Gastroesophageal sphincter (tissue), 4 donors: ENCODE measurements at regions not wholly inside any gene's neighbourhood (a gene's known extent, or its start where the extent isn't known, plus 50 kb on each side); places are given as distances from the start of the nearest gene placed in this dataset.

Experiments used
- ATAC-seq: fragments of 150-250 bp; one replicate; pipeline ENCODE4 v1.9.1; 2016; ENCODE audit warnings: mild to moderate bottlenecking, moderate library complexity
- H3K27ac ChIP-seq, 4 donors: fragments of 200-600 bp; sonication (generic) in 3 of 4; 1 replicate in 3 of 4; 2 replicates in 1 of 4; pipeline ENCODE4 v1.5.1; 2016 to 2019
- H3K27me3 ChIP-seq: fragments of 200-600 bp; sonication (generic); one replicate; pipeline ENCODE4 v1.5.1; 2019
- H3K36me3 ChIP-seq, 2 donors: fragments of 200-600 bp; sonication (generic); one replicate each; pipeline ENCODE4 v1.5.1; 2019; ENCODE audit warnings: control low read depth in 1 of 2
- H3K4me1 ChIP-seq, 3 donors: fragments of 200-600 bp; sonication (generic); 1 replicate in 2 of 3; 2 replicates in 1 of 3; pipeline ENCODE4 v1.5.1; 2016 to 2019; ENCODE audit warnings: control low read depth in 2 of 3
- H3K4me3 ChIP-seq, 2 donors: fragments of 200-600 bp; sonication (generic); one replicate each; pipeline ENCODE4 v1.5.1; 2019; ENCODE audit warnings: mild to moderate bottlenecking in 1 of 2, moderate library complexity in 1 of 2
- H3K9me3 ChIP-seq, 3 donors: fragments of 200-600 bp; sonication (generic); one replicate each; pipeline ENCODE4 v1.5.1; 2017 to 2019; ENCODE audit warnings: control low read depth in 2 of 3
- EP300 ChIP-seq: sonication (generic); formaldehyde crosslinking; IDR thresholded peaks from one replicate; pipeline ENCODE4 v1.6.1; 2017; ENCODE audit warnings: antibody characterized with exemption, mild to moderate bottlenecking
- POLR2A ChIP-seq, 2 donors: fragments of 450-650 bp; IDR thresholded peaks; one replicate each; pipeline ENCODE4 v1.6.1; 2017; ENCODE audit warnings: antibody characterized with exemption in 2 of 2, mild to moderate bottlenecking in 2 of 2, moderate library complexity in 1 of 2
- POLR2AphosphoS5 ChIP-seq: sonication (generic); formaldehyde crosslinking; IDR thresholded peaks from one replicate; pipeline ENCODE4 v1.6.1; 2017; ENCODE audit warnings: antibody characterized with exemption
- WGBS, 2 donors: methylation state at CpG; one replicate each; pipeline ENCODE4 v1.1.5; 2018; ENCODE audit warnings: low coverage in 1 of 2; 5-methylcytosine and 5-hydroxymethylcytosine counted together
- TF ChIP-seq, protein P1 (sequence below), 4 experiments: fragments of 200-600 bp in 2 of 4; fragments of 450-650 bp in 2 of 4; sonication (generic) in 1 of 4; IDR thresholded peaks; one replicate each; pipeline ENCODE4 v1.5.1; 2017 to 2019; ENCODE audit warnings: antibody characterized with exemption in 4 of 4, mild to moderate bottlenecking in 2 of 4, moderate library complexity in 2 of 4

DNA sequence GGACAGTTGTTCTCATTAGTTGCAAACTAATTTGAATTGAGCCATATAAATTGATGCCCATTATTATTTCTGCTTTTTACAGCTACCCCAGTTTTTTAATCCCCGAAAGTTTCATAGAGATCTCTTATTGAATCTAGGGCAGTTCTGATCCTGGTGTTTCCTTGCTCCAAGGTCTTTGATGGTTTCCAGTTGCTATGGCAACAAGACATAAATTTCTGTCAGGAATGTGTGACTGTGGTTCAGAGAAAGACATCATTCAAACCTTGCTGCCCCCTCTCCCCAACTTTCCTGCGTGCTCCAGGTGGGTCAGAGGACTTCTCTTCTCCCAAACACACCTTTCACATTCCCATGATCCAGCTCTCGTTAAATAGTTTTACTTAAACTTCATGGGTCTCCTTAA lies 63.4 kb downstream of the TAF11L14 start:
- TF ChIP-seq POLR2AphosphoS5 (no peak), POLR2A (IDR thresholded peaks at IDR 0.05) (no peak), EP300 (no peak)
- TF ChIP-seq, protein P1, sequence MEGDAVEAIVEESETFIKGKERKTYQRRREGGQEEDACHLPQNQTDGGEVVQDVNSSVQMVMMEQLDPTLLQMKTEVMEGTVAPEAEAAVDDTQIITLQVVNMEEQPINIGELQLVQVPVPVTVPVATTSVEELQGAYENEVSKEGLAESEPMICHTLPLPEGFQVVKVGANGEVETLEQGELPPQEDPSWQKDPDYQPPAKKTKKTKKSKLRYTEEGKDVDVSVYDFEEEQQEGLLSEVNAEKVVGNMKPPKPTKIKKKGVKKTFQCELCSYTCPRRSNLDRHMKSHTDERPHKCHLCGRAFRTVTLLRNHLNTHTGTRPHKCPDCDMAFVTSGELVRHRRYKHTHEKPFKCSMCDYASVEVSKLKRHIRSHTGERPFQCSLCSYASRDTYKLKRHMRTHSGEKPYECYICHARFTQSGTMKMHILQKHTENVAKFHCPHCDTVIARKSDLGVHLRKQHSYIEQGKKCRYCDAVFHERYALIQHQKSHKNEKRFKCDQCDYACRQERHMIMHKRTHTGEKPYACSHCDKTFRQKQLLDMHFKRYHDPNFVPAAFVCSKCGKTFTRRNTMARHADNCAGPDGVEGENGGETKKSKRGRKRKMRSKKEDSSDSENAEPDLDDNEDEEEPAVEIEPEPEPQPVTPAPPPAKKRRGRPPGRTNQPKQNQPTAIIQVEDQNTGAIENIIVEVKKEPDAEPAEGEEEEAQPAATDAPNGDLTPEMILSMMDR (IDR thresholded peaks at IDR 0.05) = no peak
- no peaks in the 10 kb centered on the region for H3K27me3 ChIP-seq
- no peak overlapping the region for H3K27ac ChIP-seq
- no peak for ATAC-seq
- WGBS, 2 donors = 39 to 42% methylated on average over 3 of the region's 3 CpGs
- H3K36me3 ChIP-seq = no peaks in the 10 kb centered on the region
- H3K4me3 ChIP-seq = no peak overlapping the region
- peaks cover 0 to 9% (median 0%) of the 10 kb centered on the region in 3 donors for H3K9me3 ChIP-seq
- H3K4me1 ChIP-seq = no peaks in the 10 kb centered on the region

DNA sequence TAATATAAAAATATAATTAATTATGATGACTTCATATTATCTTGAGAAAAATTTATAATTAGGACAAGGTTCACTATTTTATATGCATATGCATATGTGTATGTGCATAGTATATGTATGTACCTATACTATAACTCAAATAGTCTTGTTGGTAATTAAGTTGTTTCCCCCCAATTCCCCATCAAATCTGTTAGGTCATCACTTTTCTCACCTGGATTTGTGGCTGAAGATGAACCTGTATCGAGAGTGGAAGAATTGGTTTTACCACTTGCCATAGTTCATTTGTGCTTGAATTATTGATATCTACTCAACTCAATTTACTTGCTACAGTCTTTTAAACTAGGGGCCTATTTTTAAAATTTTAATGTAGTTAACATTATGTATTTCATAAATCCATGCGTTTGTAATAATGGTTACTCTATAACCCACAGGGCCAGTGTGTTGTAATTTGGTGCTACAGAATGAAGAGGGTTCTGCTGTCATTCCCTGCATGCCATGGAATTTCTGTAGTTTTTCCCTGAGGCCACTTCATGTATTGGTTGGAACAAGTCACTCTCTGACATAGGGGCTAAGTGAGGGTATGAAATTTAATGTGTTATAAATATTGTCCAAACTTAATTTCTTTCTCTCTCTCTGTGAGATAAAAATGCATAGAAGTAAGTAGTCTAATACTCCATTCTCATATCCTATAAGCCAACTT lies 74.9 kb downstream of the TAF11L14 start:
- 76 to 90% methylated on average over 1 to 2 of the region's 2 CpGs for WGBS, 2 donors
- Histone ChIP-seq H3K4me3 (no peak overlapping the region), H3K27ac (no peak overlapping the region)

DNA sequence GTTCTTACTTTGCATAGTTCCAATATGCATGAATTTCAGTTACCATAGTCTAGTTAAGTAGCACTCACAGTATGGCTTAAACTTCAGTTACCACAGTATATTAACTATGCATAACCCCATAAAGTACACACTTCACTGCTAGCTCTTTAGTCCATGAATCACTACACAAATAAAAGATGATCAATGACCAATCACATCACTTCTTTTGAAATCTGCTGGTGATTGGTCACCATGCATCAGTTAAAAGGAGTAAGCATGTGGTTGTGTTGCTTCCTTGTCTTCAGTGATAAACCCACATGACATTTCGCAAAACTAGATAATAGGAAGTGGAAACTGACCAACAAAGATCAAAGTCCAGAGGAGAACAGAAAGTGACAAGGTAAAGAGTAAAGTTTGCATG lies 79.0 kb downstream of the TAF11L14 start:
- H3K9me3 ChIP-seq = peaks cover 0 to 2% (median 0%) of the 10 kb centered on the region in 3 donors
- WGBS, 2 donors = 91 to 100% methylated on average over 1 of the region's 1 CpG
- ATAC-seq = no peak
- H3K27ac ChIP-seq = no peak overlapping the region
- H3K36me3 ChIP-seq = no peaks in the 10 kb centered on the region
- H3K4me1 ChIP-seq = no peaks in the 10 kb centered on the region
- H3K27me3 ChIP-seq = no peaks in the 10 kb centered on the region
- TF ChIP-seq, protein P1 (IDR thresholded peaks at IDR 0.05) = no peak
- no peak for TF ChIP-seq POLR2AphosphoS5
- TF ChIP-seq POLR2A (IDR thresholded peaks at IDR 0.05) = no peak
- TF ChIP-seq EP300 = no peak
- no peak overlapping the region for H3K4me3 ChIP-seq

More for the DNA sequence above, 74.9 kb downstream of the TAF11L14 start:
- TF ChIP-seq POLR2AphosphoS5 (no peak), EP300 (no peak), POLR2A (IDR thresholded peaks at IDR 0.05) (no peak)
- TF ChIP-seq, protein P1 (IDR thresholded peaks at IDR 0.05) = no peak
- Histone ChIP-seq H3K27me3 (no peaks in the 10 kb centered on the region), H3K4me1 (no peaks in the 10 kb centered on the region), H3K36me3 (no peaks in the 10 kb centered on the region), H3K9me3 (no peaks in the 10 kb centered on the region)
- ATAC-seq = no peak

DNA sequence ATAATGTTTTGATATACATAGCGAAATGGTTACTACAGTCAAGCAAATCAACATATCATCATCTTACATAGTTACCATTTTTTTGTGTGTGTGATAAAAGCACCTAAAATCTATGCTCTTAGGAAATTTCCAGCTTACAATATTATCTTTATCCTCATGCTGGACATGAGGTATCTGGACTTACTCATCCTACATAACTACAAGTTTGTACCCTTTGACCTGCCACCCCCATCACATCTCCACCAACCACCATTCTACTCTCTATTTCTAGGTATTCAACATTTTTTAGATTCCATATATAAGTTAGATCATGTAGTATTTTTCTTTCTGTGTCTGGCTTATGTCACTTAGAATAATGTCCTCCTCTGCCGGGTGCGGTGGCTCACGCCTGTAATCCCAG lies 79.9 kb downstream of the TAF11L14 start:
- Histone ChIP-seq H3K9me3 (peaks cover 0 to 4% (median 0%) of the 10 kb centered on the region in 3 donors), H3K36me3 (no peaks in the 10 kb centered on the region), H3K4me3 (no peak overlapping the region), H3K27ac (no peak overlapping the region), H3K4me1 (no peaks in the 10 kb centered on the region), H3K27me3 (no peaks in the 10 kb centered on the region)
- no peak for ATAC-seq
- TF ChIP-seq EP300 (no peak), POLR2AphosphoS5 (no peak)
- 75 to 88% methylated on average over 1 to 2 of the region's 4 CpGs for WGBS, 2 donors

DNA sequence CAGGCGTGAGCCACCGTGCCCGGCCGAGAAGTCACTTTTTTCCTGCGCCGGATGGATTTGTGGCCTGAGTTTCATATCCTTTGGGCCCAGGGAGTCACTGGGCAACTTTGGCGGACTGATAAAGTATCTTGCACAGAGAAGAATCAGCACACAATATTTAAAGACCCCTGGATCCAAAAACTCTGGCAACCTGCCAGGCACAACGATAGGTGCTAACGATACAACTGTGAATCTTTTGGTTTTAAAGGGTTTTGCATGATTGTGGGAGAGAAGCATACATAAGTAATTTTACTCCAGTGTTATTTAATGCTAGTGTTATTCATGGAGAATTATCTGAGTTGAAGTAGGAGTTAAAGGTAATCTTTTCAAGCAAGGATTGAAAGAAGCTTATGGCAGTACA lies 85.3 kb downstream of the TAF11L14 start:
- Histone ChIP-seq H3K36me3 (no peaks in the 10 kb centered on the region), H3K4me1 (no peaks in the 10 kb centered on the region), H3K27me3 (no peaks in the 10 kb centered on the region), H3K27ac (no peak overlapping the region), H3K9me3 (peaks cover 0 to 4% (median 0%) of the 10 kb centered on the region in 3 donors), H3K4me3 (no peak overlapping the region)
- no peak for ATAC-seq
- WGBS, 2 donors = 70 to 74% methylated on average over 2 to 5 of the region's 9 CpGs
- no peak for TF ChIP-seq POLR2AphosphoS5

DNA sequence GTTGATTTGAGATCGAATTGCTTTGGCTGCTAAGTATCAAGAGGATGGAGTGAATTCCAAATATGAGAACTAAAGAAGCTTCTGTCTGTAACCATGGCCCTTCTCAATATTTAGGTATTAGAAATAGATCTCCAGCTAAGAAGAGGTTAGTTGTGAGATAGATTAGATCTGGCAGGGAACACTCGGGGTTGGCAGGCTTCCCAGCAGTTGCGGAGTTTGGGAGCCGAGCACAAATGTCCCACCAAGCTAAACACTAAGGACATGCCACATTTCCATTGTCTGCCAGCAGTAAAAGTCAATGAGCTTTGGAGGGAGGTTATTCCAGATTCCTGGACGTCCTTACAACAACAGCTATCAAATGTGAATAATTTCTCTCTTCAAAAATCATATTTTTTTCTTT lies 85.8 kb downstream of the TAF11L14 start:
- H3K27ac ChIP-seq = no peak overlapping the region
- H3K4me1 ChIP-seq = no peaks in the 10 kb centered on the region
- no peak for TF ChIP-seq POLR2AphosphoS5
- TF ChIP-seq, protein P1 (IDR thresholded peaks at IDR 0.05) = no peak
- TF ChIP-seq POLR2A (IDR thresholded peaks at IDR 0.05) = no peak
- TF ChIP-seq EP300 = no peak
- WGBS, 2 donors = 10 to 15% methylated on average over 3 to 5 of the region's 5 CpGs
- H3K27me3 ChIP-seq = no peaks in the 10 kb centered on the region
- no peak overlapping the region for H3K4me3 ChIP-seq
- no peak for ATAC-seq
- H3K36me3 ChIP-seq = no peaks in the 10 kb centered on the region
- peaks cover 0 to 4% (median 0%) of the 10 kb centered on the region in 3 donors for H3K9me3 ChIP-seq
